Hepatocyte (in vitro differentiated cells): ENCODE measurements at regions not wholly inside any gene's neighbourhood (a gene's known extent, or its start where the extent isn't known, plus 50 kb on each side); places are given as distances from the start of the nearest gene placed in this dataset.

ENCODE experiments used
- EZH2 ChIP-seq: fragments of 200-600 bp; sonication (generic); IDR thresholded peaks from 2 replicates; pipeline ENCODE4 v1.6.1; 2016; ENCODE audit warnings: antibody characterized with exemption, mild to moderate bottlenecking, borderline replicate concordance
- EZH2phosphoT487 ChIP-seq: fragments of 200-600 bp; sonication (generic); IDR thresholded peaks from one replicate; pipeline ENCODE4 v1.6.1; 2018; ENCODE audit warnings: antibody characterized with exemption, mild to moderate bottlenecking, low read depth, moderate library complexity; ENCODE audit not compliant: unreplicated experiment, severe bottlenecking
- TF ChIP-seq, protein P1 (sequence below): fragments of 200-600 bp; sonication (generic); IDR thresholded peaks from 2 replicates; pipeline ENCODE4 v1.5.1; 2016; ENCODE audit warnings: antibody characterized with exemption, mild to moderate bottlenecking; ENCODE audit not compliant: poor library complexity

DNA sequence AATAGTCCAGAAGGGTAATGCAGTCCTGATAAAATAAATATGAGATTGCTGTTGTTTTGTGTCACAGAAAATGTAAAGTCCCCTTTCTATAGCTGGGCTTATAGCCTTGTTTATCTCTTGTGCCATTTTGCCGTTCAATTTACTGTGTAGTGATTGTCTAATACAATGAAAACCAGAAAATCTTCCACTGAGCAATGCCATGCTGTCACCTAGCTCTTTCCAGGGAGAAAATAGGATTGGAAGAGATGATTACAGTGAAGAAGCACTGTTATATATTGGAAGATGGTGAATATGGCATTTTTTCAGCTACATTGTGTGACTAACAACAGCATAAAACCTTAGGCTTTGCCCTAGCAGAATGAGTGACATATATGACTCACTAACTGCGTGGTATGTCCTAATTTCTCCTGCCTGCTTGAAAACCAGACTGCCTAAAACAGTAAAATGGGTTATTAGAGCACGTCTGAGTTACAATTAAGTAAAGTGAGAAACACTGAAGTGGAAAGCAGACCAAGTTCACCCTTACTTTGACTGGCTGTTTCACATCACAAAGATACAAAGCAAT is 332.4 kb upstream of the ZP4 start:
- TF ChIP-seq, protein P1, sequence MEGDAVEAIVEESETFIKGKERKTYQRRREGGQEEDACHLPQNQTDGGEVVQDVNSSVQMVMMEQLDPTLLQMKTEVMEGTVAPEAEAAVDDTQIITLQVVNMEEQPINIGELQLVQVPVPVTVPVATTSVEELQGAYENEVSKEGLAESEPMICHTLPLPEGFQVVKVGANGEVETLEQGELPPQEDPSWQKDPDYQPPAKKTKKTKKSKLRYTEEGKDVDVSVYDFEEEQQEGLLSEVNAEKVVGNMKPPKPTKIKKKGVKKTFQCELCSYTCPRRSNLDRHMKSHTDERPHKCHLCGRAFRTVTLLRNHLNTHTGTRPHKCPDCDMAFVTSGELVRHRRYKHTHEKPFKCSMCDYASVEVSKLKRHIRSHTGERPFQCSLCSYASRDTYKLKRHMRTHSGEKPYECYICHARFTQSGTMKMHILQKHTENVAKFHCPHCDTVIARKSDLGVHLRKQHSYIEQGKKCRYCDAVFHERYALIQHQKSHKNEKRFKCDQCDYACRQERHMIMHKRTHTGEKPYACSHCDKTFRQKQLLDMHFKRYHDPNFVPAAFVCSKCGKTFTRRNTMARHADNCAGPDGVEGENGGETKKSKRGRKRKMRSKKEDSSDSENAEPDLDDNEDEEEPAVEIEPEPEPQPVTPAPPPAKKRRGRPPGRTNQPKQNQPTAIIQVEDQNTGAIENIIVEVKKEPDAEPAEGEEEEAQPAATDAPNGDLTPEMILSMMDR, result no peak
- TF ChIP-seq EZH2 (no peak), EZH2phosphoT487 (no peak)
